CD4-positive, alpha-beta T cell treated with Interleukin-17A for 1 hour (primary cell): ENCODE measurements at regions not wholly inside any gene's neighbourhood (a gene's known extent, or its start where the extent isn't known, plus 50 kb on each side); places are given as distances from the start of the nearest gene placed in this dataset.

Experiments used
- DNase-seq: peaks from one replicate; pipeline ENCODE4 v3.0.0-alpha.2; 2020

DNA sequence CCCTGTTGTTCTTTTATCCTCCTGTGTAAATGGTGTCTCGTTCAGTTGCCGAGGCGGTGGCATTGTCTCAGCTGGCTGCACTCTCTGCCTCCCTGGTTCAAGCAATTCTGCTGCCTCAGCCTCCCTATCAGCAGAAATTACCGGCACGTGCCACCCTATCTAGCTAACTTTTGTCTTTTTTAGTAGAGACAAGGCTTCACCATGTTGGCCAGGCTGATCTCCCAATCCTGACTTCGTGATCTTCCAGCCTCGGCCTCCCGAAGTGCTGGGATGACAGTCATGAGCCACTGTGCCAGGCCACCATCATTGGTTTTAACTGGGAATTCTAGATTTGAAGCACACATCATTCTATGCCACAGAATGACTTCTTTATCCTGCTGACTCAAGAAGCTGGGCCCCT is 175.3 kb upstream of the ALG10B start:
- no peak for DNase-seq

DNA sequence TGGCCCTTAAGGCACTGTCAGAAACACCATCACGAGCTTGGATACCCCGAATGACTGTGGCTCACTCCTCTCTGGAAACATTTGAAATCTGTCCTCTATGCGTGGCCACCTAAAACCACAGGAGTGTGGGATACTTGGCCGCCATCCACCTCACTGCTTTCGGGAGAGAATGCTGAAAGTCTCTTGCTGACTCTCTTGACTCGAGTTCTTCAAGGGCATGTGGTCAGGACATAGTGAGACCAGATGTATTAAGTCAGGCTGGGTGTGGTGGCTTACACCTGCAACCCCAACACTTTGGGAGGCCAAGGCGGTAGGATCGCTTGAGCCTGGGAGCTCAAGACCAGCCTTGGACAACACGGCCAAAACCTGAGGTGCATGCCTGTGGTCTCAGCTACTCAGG is 174.7 kb upstream of the ALG10B start:
- DNase-seq = no peak

- no peak for DNase-seq
Observed at GRCh38 chr12:38142974-38143373, 173.6 kb upstream of the ALG10B start.

GRCh38 chr12:38144049-38144448 is 172.5 kb upstream of the ALG10B start:
- no peak for DNase-seq

DNA sequence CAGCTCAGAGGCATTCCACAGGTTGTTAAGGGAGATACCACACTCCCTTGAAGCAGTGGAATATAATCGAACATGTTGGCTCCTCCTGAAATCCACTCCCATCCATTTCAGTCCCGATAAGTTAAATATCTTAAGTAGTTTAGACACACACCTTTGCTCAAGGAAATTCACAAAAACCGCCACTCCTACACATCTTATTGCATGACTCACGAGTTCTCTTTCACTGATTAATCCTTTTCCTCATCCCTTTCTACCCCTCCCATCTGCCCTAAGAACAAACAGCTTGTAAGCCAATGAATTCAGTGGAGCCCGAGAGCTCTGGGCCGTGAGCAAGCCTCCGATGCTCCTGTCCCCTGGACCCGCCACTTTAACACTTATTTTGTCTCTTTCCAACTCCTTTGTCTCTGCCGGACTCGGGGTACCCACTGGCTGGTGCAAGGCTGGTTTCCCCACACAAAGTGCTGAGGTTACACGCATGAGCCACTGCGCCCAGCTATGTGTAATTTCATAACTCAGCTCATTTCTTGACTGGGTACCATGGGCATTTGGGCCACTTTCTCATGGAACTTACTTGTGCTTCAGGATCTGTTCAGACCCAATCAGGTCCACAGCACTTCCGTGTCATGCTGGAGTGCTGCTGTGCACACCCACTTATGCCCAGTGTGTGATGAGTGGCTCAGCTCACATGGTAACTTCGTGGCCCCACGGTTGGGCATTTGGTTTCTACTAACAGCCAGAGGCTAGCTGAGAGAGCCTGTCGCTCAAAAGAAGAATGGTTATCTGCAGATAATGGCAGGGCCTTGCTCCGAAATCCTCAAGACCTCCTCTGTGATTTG is 171.8 kb upstream of the ALG10B start:
- no peak for DNase-seq

GRCh38 chr12:38149395-38150073 is 167.0 kb upstream of the ALG10B start:
- no peak for DNase-seq

GRCh38 chr12:38151991-38152700 is 164.4 kb upstream of the ALG10B start:
- no peak for DNase-seq

GRCh38 chr12:38152816-38153736 is 163.5 kb upstream of the ALG10B start:
- DNase-seq = no peak

- DNase-seq = no peak
Observed at GRCh38 chr12:38153737-38154061, 162.9 kb upstream of the ALG10B start.

DNA sequence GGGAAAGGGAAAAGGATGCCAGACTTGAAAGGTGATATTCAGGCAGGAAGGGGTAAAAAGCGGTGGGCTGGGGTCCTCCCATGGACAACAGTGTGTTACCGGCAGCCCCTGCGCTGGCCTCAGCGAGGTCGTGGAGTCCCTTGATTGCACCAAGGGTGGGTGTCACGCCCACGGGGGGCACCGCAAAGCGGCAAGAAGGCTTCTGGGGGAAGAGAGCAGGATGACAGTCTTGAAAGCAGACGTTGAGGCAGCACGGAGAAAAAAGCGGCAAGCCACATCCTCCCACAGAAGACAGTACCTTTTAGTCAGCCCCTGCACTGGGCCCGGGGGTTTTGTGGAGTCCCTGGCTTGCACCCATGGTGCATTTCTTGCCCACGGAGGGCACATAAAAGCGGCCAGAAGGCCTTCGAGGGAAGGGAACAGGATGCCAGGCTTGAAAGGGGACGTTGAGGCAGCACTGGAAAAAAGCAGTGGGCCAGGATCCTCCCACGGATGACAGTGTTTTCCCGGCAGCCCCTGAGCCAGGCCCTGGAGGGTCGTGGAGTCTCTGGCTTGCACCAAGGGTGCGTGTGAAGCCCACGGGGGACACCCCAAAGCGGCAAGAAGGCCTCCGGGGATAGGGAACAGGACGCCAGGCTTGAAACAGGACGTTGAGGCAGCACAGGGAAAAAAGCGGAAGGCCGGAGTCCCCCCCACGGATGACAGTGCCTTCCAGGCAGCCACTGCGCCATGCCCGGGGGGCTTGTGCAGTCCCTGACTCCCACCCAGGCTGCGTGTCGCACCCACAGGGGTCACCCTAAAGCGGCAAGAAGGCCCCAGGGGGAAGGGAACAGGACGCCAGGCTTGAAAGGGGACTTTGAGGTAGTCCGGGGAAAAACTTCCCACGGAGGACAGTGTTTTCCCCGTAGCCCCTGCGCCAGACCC is 162.2 kb upstream of the ALG10B start:
- no peak for DNase-seq

DNA sequence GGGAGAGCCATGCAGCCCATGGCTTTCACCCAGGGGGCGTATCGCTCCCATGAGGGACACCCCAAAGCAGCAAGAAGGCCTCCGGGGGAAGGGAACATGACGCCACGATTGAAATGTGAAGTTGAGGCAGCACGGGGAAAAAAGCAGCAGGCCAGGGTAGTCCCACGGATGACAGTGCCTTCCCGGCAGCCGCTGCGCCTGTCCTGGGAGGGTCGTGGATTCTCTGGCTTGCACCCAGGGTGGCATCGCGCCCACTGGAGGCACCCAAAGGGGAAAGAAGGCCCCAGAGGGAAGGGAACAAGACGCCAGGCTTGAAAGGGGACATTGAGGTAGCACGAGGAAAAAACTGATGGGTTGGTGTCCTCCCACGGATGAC is 161.6 kb upstream of the ALG10B start:
- no peak for DNase-seq

DNA sequence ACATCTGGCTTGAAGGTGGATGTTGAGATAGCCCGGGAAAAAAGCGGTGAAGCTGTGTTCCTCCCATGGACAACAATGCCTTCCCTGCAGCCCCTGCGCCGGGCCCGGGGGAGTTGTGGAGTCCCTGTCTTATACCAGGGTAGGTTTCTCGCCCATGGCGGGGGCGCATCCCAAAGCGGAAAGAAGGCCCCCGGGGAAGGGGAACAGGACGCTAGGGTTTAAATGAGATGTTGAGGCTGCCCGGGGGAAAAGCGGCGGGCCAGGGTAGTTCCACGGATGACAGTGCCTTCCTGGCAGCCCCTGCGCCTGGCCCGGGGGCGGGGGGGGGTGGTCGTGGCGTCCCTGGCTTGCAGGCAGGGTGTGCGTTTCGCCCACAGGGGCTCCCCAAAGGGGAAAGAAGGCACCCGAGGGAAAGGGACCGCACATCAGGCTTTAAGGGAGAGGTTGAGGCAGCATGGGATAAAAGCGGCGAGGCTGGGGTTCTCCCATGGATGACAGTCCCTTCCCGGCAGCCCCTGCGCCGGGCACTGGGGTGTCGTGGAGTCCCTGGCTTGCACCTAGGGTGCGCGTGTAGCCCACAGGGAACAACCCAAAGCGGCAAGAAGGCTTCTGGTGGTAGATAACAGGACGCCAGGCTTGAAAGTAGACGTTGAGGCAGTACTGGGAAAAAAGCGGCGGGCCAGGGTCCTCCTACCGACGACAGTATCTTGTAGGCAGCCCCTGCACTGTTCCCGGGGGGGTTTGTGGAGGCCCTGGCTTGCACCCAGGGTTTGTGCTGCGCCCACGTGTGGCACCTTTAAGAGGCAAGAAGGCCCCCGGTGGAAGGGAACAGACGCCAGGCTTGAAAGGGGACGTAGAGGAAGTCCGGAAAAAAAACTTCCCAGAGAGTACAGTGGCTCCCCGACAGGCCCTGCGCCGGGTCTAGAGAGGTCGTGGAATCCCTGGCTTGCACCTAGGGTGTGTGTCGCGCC is 160.8 kb upstream of the ALG10B start:
- DNase-seq = no peak

DNA sequence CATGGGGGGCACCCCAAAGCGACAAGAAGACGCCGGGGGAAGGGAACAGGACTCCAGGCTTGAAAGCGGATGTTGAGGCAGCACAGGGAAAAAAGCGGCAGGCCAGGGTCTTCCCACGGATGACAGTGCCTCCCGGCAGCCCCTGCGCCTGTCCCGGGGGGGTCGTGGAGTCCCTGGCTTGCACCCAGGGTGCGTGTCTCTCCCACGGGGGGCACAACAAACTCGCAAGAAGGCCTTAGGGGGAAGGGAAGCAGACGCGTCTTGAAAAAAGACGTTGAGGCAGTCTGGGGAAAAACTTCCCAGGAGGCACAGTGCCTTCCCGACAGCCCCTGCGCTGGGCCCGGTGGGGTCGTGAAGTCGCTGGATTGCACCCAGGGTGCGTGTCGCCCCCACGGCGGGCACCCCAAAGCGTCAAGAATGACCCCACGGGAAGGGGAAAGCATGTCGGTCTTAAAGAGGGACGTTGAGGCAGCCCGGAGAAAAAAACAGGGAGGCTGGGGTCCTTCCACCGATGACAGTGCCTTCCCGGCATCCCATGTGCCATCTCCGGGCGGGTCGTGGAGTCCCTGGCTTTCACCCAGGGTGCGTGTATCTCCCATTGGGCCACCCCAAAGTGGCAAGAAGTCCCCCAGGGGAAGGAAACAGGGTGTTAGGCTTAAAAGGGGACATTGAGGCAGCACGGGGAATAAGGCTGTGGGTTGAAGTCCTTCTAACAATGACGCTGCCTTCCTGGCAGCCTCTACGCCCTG is 159.9 kb upstream of the ALG10B start:
- DNase-seq = no peak

GRCh38 chr12:38157274-38157932 is 159.2 kb upstream of the ALG10B start:
- DNase-seq = no peak

- no peak for DNase-seq
Observed at GRCh38 chr12:38157933-38158401, 158.6 kb upstream of the ALG10B start.

DNA sequence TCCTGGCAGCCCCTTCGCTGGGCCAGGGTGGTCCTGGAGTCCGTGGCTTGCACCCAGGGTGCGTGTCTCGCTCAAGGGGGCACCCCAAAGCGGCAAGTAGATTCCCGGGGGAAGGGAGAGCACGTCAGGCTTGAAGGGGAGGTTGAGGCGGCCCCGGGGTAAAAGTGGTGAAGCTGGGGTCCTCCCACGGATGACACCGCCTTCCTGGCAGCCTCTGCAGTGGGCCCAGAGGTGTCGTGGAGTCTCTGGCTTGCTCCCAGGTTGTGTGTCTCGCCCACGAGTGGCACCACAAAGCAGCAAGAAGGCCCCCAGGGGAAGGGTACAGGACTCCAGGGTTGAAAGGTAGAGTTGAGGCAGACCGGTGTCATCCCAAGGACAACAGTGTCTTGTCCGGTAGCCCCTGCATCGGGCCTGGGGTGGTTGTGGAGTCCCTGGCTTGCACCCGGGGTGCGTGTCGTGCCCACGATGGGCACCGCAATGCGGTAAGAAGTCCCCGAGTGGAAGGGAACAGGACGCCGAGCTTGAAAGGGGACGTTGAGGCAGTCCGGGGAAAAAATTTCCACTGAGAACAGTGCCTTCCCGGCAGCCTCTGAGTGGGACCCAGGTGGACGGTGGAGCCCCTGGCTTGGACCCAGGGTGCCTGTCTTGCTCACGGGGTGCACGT is 158.0 kb upstream of the ALG10B start:
- no peak for DNase-seq

- no peak for DNase-seq
Observed at GRCh38 chr12:38159092-38159551, 157.5 kb upstream of the ALG10B start.

- DNase-seq = no peak
Observed at GRCh38 chr12:38159591-38160317, 156.8 kb upstream of the ALG10B start.
